Keratinocyte (primary cell): ENCODE measurements at regions not wholly inside any gene's neighbourhood (a gene's known extent, or its start where the extent isn't known, plus 50 kb on each side); places are given as distances from the start of the nearest gene placed in this dataset.

Experiments
- CTCF ChIP-seq, 3 experiments: IDR thresholded peaks in 1 of 3; conservative IDR thresholded peaks in 1 of 3; optimal IDR thresholded peaks in 1 of 3; 2 replicates in 2 of 3; 3 replicates in 1 of 3; pipeline versions ENCODE3 to v1.5.1; 2011; ENCODE audit warnings: low read length in 3 of 3, mild to moderate bottlenecking in 3 of 3, moderate library complexity in 2 of 3, control low read depth in 1 of 3, inconsistent platforms in 1 of 3; ENCODE audit not compliant: insufficient read depth in 2 of 3; ENCODE audit errors: extremely low read depth in 1 of 3
- EZH2 ChIP-seq: IDR thresholded peaks from one replicate; pipeline ENCODE4 v1.6.1; 2012; ENCODE audit warnings: inconsistent platforms, mild to moderate bottlenecking, low read length, moderate library complexity

- TF ChIP-seq CTCF (optimal IDR thresholded peaks at IDR 0.05 in 1 of 3, IDR thresholded peaks at IDR 0.05 in 1 of 3, conservative IDR thresholded peaks at IDR 0.05 in 1 of 3; ENCODE audit: extremely low read depth in 1 of 3, insufficient read depth in 2 of 3, low read length in 3 of 3) (no peak), EZH2 (no peak)
These were observed 206.8 kb downstream of the UQCRFS1 start for GRCh38 chr19:29006057-29006735.
